ENCODE measurements at regions not wholly inside any gene's neighbourhood (a gene's known extent, or its start where the extent isn't known, plus 50 kb on each side); places are given as distances from the start of the nearest gene placed in this dataset.

GRCh38 chr11:106410902-106411301 is 333.4 kb downstream of the AASDHPPT start:
- H3K36me3 Mint-ChIP-seq (ENCODE audit: insufficient read depth): no peaks in the 10 kb centered on the region
- DNase-seq (ENCODE audit: low spot score in 2 of 2) (no peak), ATAC-seq (replicated peaks; ENCODE audit: extremely low read depth, poor library complexity, severe bottlenecking) (no peak)
- no peaks in the 10 kb centered on the region for H3K27me3 Mint-ChIP-seq
- H3K4me3 Mint-ChIP-seq: no peak overlapping the region
- H3K9me3 Mint-ChIP-seq: peaks cover 10% of the 10 kb centered on the region
- H3K27ac Mint-ChIP-seq (ENCODE audit: low read depth): no peak overlapping the region
- H3K4me1 Mint-ChIP-seq: no peaks in the 10 kb centered on the region

GRCh38 chr11:106413222-106413621 is 335.8 kb downstream of the AASDHPPT start:
- no peak for ATAC-seq (replicated peaks; ENCODE audit: extremely low read depth, poor library complexity, severe bottlenecking)
- Mint-ChIP-seq H3K4me1 (no peaks in the 10 kb centered on the region), H3K27me3 (no peaks in the 10 kb centered on the region), H3K9me3 (peaks cover 12% of the 10 kb centered on the region), H3K36me3 (ENCODE audit: insufficient read depth) (no peaks in the 10 kb centered on the region), H3K27ac (ENCODE audit: low read depth) (no peak overlapping the region), H3K4me3 (no peak overlapping the region)
- no peak for DNase-seq (ENCODE audit: low spot score in 2 of 2)

- no peak overlapping the region for H3K27ac Mint-ChIP-seq (ENCODE audit: low read depth)
- H3K27me3 Mint-ChIP-seq: no peaks in the 10 kb centered on the region
- no peak for DNase-seq (ENCODE audit: low spot score in 2 of 2)
- H3K36me3 Mint-ChIP-seq (ENCODE audit: insufficient read depth): no peaks in the 10 kb centered on the region
- ATAC-seq (replicated peaks; ENCODE audit: extremely low read depth, poor library complexity, severe bottlenecking): no peak
- no peak overlapping the region for H3K4me3 Mint-ChIP-seq
- no peaks in the 10 kb centered on the region for H3K4me1 Mint-ChIP-seq
- peaks cover 12% of the 10 kb centered on the region for H3K9me3 Mint-ChIP-seq
Observed at GRCh38 chr11:106415510-106415909, 338.0 kb downstream of the AASDHPPT start.

GRCh38 chr11:106418791-106419190 is 341.3 kb downstream of the AASDHPPT start:
- Mint-ChIP-seq H3K27me3 (no peaks in the 10 kb centered on the region), H3K4me1 (no peaks in the 10 kb centered on the region), H3K27ac (ENCODE audit: low read depth) (no peak overlapping the region), H3K4me3 (no peak overlapping the region), H3K9me3 (peaks cover 7% of the 10 kb centered on the region), H3K36me3 (ENCODE audit: insufficient read depth) (no peaks in the 10 kb centered on the region)
- DNase-seq (ENCODE audit: low spot score in 2 of 2) (no peak), ATAC-seq (replicated peaks; ENCODE audit: extremely low read depth, poor library complexity, severe bottlenecking) (no peak)

GRCh38 chr11:106420048-106420665 is 342.7 kb downstream of the AASDHPPT start:
- no peaks in the 10 kb centered on the region for H3K36me3 Mint-ChIP-seq (ENCODE audit: insufficient read depth)
- no peak for ATAC-seq (replicated peaks; ENCODE audit: extremely low read depth, poor library complexity, severe bottlenecking)
- no peak overlapping the region for H3K27ac Mint-ChIP-seq (ENCODE audit: low read depth)
- H3K4me1 Mint-ChIP-seq: no peaks in the 10 kb centered on the region
- no peaks in the 10 kb centered on the region for H3K27me3 Mint-ChIP-seq
- H3K9me3 Mint-ChIP-seq: peaks cover 7% of the 10 kb centered on the region
- H3K4me3 Mint-ChIP-seq: no peak overlapping the region
- DNase-seq (ENCODE audit: low spot score in 2 of 2): no peak

- ATAC-seq (replicated peaks; ENCODE audit: extremely low read depth, poor library complexity, severe bottlenecking) (no peak), DNase-seq (ENCODE audit: low spot score in 2 of 2) (no peak)
- H3K9me3 Mint-ChIP-seq: peaks cover 5% of the 10 kb centered on the region
- no peaks in the 10 kb centered on the region for H3K4me1 Mint-ChIP-seq
- no peak overlapping the region for H3K4me3 Mint-ChIP-seq
- H3K36me3 Mint-ChIP-seq (ENCODE audit: insufficient read depth): no peaks in the 10 kb centered on the region
- no peaks in the 10 kb centered on the region for H3K27me3 Mint-ChIP-seq
- H3K27ac Mint-ChIP-seq (ENCODE audit: low read depth): no peak overlapping the region
Observed at GRCh38 chr11:106420686-106421085, 343.2 kb downstream of the AASDHPPT start.

- H3K4me3 Mint-ChIP-seq: no peak overlapping the region
- ATAC-seq (replicated peaks; ENCODE audit: extremely low read depth, poor library complexity, severe bottlenecking) (no peak), DNase-seq (ENCODE audit: low spot score in 2 of 2) (no peak)
- H3K4me1 Mint-ChIP-seq: no peaks in the 10 kb centered on the region
- no peaks in the 10 kb centered on the region for H3K36me3 Mint-ChIP-seq (ENCODE audit: insufficient read depth)
- H3K9me3 Mint-ChIP-seq: no peaks in the 10 kb centered on the region
- H3K27me3 Mint-ChIP-seq: no peaks in the 10 kb centered on the region
- no peak overlapping the region for H3K27ac Mint-ChIP-seq (ENCODE audit: low read depth)
Observed at GRCh38 chr11:106421676-106422292, 344.3 kb downstream of the AASDHPPT start.

GRCh38 chr11:106422583-106422982 is 345.1 kb downstream of the AASDHPPT start:
- no peaks in the 10 kb centered on the region for H3K27me3 Mint-ChIP-seq
- H3K4me3 Mint-ChIP-seq: no peak overlapping the region
- no peak overlapping the region for H3K27ac Mint-ChIP-seq (ENCODE audit: low read depth)
- no peak for ATAC-seq (replicated peaks; ENCODE audit: extremely low read depth, poor library complexity, severe bottlenecking)
- DNase-seq (ENCODE audit: low spot score in 2 of 2): no peak
- peaks cover 5% of the 10 kb centered on the region for H3K9me3 Mint-ChIP-seq
- H3K36me3 Mint-ChIP-seq (ENCODE audit: insufficient read depth): no peaks in the 10 kb centered on the region
- no peaks in the 10 kb centered on the region for H3K4me1 Mint-ChIP-seq

- no peaks in the 10 kb centered on the region for H3K27me3 Mint-ChIP-seq
- DNase-seq (ENCODE audit: low spot score in 2 of 2): no peak
- no peak for ATAC-seq (replicated peaks; ENCODE audit: extremely low read depth, poor library complexity, severe bottlenecking)
- H3K36me3 Mint-ChIP-seq (ENCODE audit: insufficient read depth): no peaks in the 10 kb centered on the region
- no peak overlapping the region for H3K4me3 Mint-ChIP-seq
- no peaks in the 10 kb centered on the region for H3K4me1 Mint-ChIP-seq
- no peak overlapping the region for H3K27ac Mint-ChIP-seq (ENCODE audit: low read depth)
- H3K9me3 Mint-ChIP-seq: peaks cover 5% of the 10 kb centered on the region
Observed at GRCh38 chr11:106424111-106424510, 346.6 kb downstream of the AASDHPPT start.

GRCh38 chr11:106425819-106426218 is 348.4 kb downstream of the AASDHPPT start:
- no peaks in the 10 kb centered on the region for H3K4me1 Mint-ChIP-seq
- no peak overlapping the region for H3K4me3 Mint-ChIP-seq
- DNase-seq (ENCODE audit: low spot score in 2 of 2) (no peak), ATAC-seq (replicated peaks; ENCODE audit: extremely low read depth, poor library complexity, severe bottlenecking) (no peak)
- H3K9me3 Mint-ChIP-seq: peaks cover 5% of the 10 kb centered on the region
- H3K36me3 Mint-ChIP-seq (ENCODE audit: insufficient read depth): no peaks in the 10 kb centered on the region
- no peaks in the 10 kb centered on the region for H3K27me3 Mint-ChIP-seq
- no peak overlapping the region for H3K27ac Mint-ChIP-seq (ENCODE audit: low read depth)

- DNase-seq (ENCODE audit: low spot score in 2 of 2): no peak
- no peak for ATAC-seq (replicated peaks; ENCODE audit: extremely low read depth, poor library complexity, severe bottlenecking)
- H3K4me1 Mint-ChIP-seq: no peaks in the 10 kb centered on the region
- peaks cover 12% of the 10 kb centered on the region for H3K9me3 Mint-ChIP-seq
- H3K36me3 Mint-ChIP-seq (ENCODE audit: insufficient read depth): no peaks in the 10 kb centered on the region
- no peaks in the 10 kb centered on the region for H3K27me3 Mint-ChIP-seq
- no peak overlapping the region for H3K4me3 Mint-ChIP-seq
- no peak overlapping the region for H3K27ac Mint-ChIP-seq (ENCODE audit: low read depth)
Observed at GRCh38 chr11:106426696-106427095, 349.2 kb downstream of the AASDHPPT start.

- H3K4me3 Mint-ChIP-seq: no peak overlapping the region
- peaks cover 15% of the 10 kb centered on the region for H3K9me3 Mint-ChIP-seq
- H3K36me3 Mint-ChIP-seq (ENCODE audit: insufficient read depth): no peaks in the 10 kb centered on the region
- no peaks in the 10 kb centered on the region for H3K27me3 Mint-ChIP-seq
- H3K27ac Mint-ChIP-seq (ENCODE audit: low read depth): no peak overlapping the region
- H3K4me1 Mint-ChIP-seq: no peaks in the 10 kb centered on the region
- ATAC-seq (replicated peaks; ENCODE audit: extremely low read depth, poor library complexity, severe bottlenecking) (no peak), DNase-seq (ENCODE audit: low spot score in 2 of 2) (no peak)
Observed at GRCh38 chr11:106427736-106428135, 350.3 kb downstream of the AASDHPPT start.

GRCh38 chr11:106442032-106442431 is 364.6 kb downstream of the AASDHPPT start:
- Mint-ChIP-seq H3K9me3 (peaks cover 19% of the 10 kb centered on the region), H3K27ac (ENCODE audit: low read depth) (no peak overlapping the region), H3K4me3 (no peak overlapping the region), H3K4me1 (no peaks in the 10 kb centered on the region), H3K36me3 (ENCODE audit: insufficient read depth) (no peaks in the 10 kb centered on the region), H3K27me3 (no peaks in the 10 kb centered on the region)
- ATAC-seq (replicated peaks; ENCODE audit: extremely low read depth, poor library complexity, severe bottlenecking) (no peak), DNase-seq (ENCODE audit: low spot score in 2 of 2) (no peak)
